ENCODE measurements at regions not wholly inside any gene's neighbourhood (a gene's known extent, or its start where the extent isn't known, plus 50 kb on each side); places are given as distances from the start of the nearest gene placed in this dataset.

GRCh38 chr22:49019737-49020713, 807.6 kb downstream of the BRD1 start:
- no peak overlapping the region for H2AFZ ChIP-seq (ENCODE audit: low read length)
- intact Hi-C loops (cut with micrococcal nuclease), result no loop called here
- H3K36me3 ChIP-seq (ENCODE audit: low read depth, low read length), result no peaks in the 10 kb centered on the region
- H3K4me1 ChIP-seq (ENCODE audit: insufficient read depth, low read length), result no peaks in the 10 kb centered on the region
- no peaks in the 10 kb centered on the region for H3F3A ChIP-seq (ENCODE audit: low read length, unreplicated experiment)
- no peak overlapping the region for H3K9ac ChIP-seq (ENCODE audit: low read length)
- H3K79me2 ChIP-seq (ENCODE audit: low read length), result no peaks in the 10 kb centered on the region
- no peaks in the 10 kb centered on the region for H3K27me3 ChIP-seq (ENCODE audit: low read length)
- H3K4me3 ChIP-seq (ENCODE audit: low read length), result no peak overlapping the region
- no peak overlapping the region for H3K4me2 ChIP-seq (ENCODE audit: low read length)
- no peaks in the 10 kb centered on the region for H3K9me3 ChIP-seq (ENCODE audit: low read length)
- ATAC-seq, result no peak
- no TSS peak for BruUV-seq (replicated peaks)
- TF ChIP-seq EZH2 (IDR thresholded peaks at IDR 0.05; ENCODE audit: low read length, unreplicated experiment) (no peak), EZH2phosphoT487 (IDR thresholded peaks at IDR 0.05; ENCODE audit: borderline replicate concordance, low read length) (no peak), CTCF (conservative IDR thresholded peaks at IDR 0.05; ENCODE audit: low read depth, low read length) (no peak)
- no peak overlapping the region for H3K27ac ChIP-seq (ENCODE audit: low read length)
- ChIA-PET POLR2A (ENCODE audit: unreplicated experiment) (no interaction called here), CTCF (no interaction called here)
- H3K9me2 ChIP-seq (replicated peaks; ENCODE audit: low read length), result no peaks in the 10 kb centered on the region
- no peaks in the 10 kb centered on the region for H4K20me1 ChIP-seq (ENCODE audit: low read length)
- DNase-seq, result no peak

GRCh38 chr22:49018601-49019000, 809.1 kb downstream of the BRD1 start:
- H3K4me3 ChIP-seq (ENCODE audit: low read length), result no peak overlapping the region
- CTCF ChIA-PET, result no interaction called here
- POLR2A ChIA-PET (ENCODE audit: unreplicated experiment), result no interaction called here

More at GRCh38 chr22:49018601-49019000, 809.1 kb downstream of the BRD1 start:
- Histone ChIP-seq H3F3A (ENCODE audit: low read length, unreplicated experiment) (no peaks in the 10 kb centered on the region), H2AFZ (ENCODE audit: low read length) (no peak overlapping the region), H3K9ac (ENCODE audit: low read length) (no peak overlapping the region), H3K36me3 (ENCODE audit: low read depth, low read length) (no peaks in the 10 kb centered on the region), H3K9me3 (ENCODE audit: low read length) (no peaks in the 10 kb centered on the region), H3K4me2 (ENCODE audit: low read length) (no peak overlapping the region), H3K9me2 (replicated peaks; ENCODE audit: low read length) (no peaks in the 10 kb centered on the region), H3K79me2 (ENCODE audit: low read length) (no peaks in the 10 kb centered on the region), H3K27ac (ENCODE audit: low read length) (no peak overlapping the region), H3K4me1 (ENCODE audit: insufficient read depth, low read length) (no peaks in the 10 kb centered on the region), H3K27me3 (ENCODE audit: low read length) (no peaks in the 10 kb centered on the region; the same call in 1 of the 2 replicates), H4K20me1 (ENCODE audit: low read length) (no peaks in the 10 kb centered on the region)
- intact Hi-C loops (cut with micrococcal nuclease), result no loop called here
- ATAC-seq (no peak), DNase-seq (no peak)
- BruUV-seq (replicated peaks), result no TSS peak
- TF ChIP-seq CTCF (conservative IDR thresholded peaks at IDR 0.05; ENCODE audit: low read depth, low read length) (no peak), EZH2phosphoT487 (IDR thresholded peaks at IDR 0.05; ENCODE audit: borderline replicate concordance, low read length) (no peak), EZH2 (IDR thresholded peaks at IDR 0.05; ENCODE audit: low read length, unreplicated experiment) (no peak)

All from PC-3 (cell line).